ENCODE measurements at regions not wholly inside any gene's neighbourhood (a gene's known extent, or its start where the extent isn't known, plus 50 kb on each side); places are given as distances from the start of the nearest gene placed in this dataset. TPM values are rescaled to one million over a fixed set of nuclear protein-coding genes. Genes with fewer than 3 reads are reported as not detected.

GRCh38 chr18:37619964-37620363 is 54.4 kb upstream of the CELF4 start:
- DNase-seq (ENCODE audit: low spot score), result peak; percentile 39
- Mint-ChIP-seq H3K27ac (no peak overlapping the region), H3K27me3 (ENCODE audit: insufficient read depth, low read depth) (peaks cover 12% of the 10 kb centered on the region), H3K36me3 (no peaks in the 10 kb centered on the region), H3K4me3 (no peak overlapping the region), H3K9me3 (peaks cover 8% of the 10 kb centered on the region), H3K4me1 (peaks cover 20% of the 10 kb centered on the region)
- Histone ChIP-seq H3K79me2 (ENCODE audit: low read depth) (no peaks in the 10 kb centered on the region), H3F3A (ENCODE audit: low read depth) (peaks cover 10% of the 10 kb centered on the region), H2AFZ (replicated peaks) (no peak overlapping the region), H3K4me1 (peaks cover 14% of the 10 kb centered on the region), H4K20me1 (ENCODE audit: low read depth) (no peaks in the 10 kb centered on the region), H3K9ac (no peak overlapping the region), H3K36me3 (no peaks in the 10 kb centered on the region), H3K27me3 (no peaks in the 10 kb centered on the region), H3K4me3 (no peak overlapping the region), H3K9me3 (ENCODE audit: low read depth) (no peaks in the 10 kb centered on the region), H3K4me2 (peak overlapping the region; percentile 25), H3K27ac (peak overlapping the region; percentile 55)
- TF ChIP-seq CTCF (IDR thresholded peaks at IDR 0.05) (no peak), EZH2 (IDR thresholded peaks at IDR 0.05) (no peak), EZH2phosphoT487 (IDR thresholded peaks at IDR 0.05) (no peak)

- Mint-ChIP-seq H3K9me3 (peaks cover 5% of the 10 kb centered on the region), H3K4me1 (peaks cover 20% of the 10 kb centered on the region), H3K36me3 (no peaks in the 10 kb centered on the region), H3K27ac (no peak overlapping the region), H3K4me3 (no peak overlapping the region), H3K27me3 (ENCODE audit: insufficient read depth, low read depth) (peaks cover 10% of the 10 kb centered on the region)
- Histone ChIP-seq H3K4me2 (no peak overlapping the region), H3K9me3 (ENCODE audit: low read depth) (no peaks in the 10 kb centered on the region), H3K4me3 (no peak overlapping the region), H3K79me2 (ENCODE audit: low read depth) (no peaks in the 10 kb centered on the region), H3K36me3 (no peaks in the 10 kb centered on the region), H2AFZ (replicated peaks) (no peak overlapping the region), H3K4me1 (peaks cover 16% of the 10 kb centered on the region), H4K20me1 (ENCODE audit: low read depth) (no peaks in the 10 kb centered on the region), H3K9ac (no peak overlapping the region), H3K27me3 (no peaks in the 10 kb centered on the region), H3K27ac (no peak overlapping the region), H3F3A (ENCODE audit: low read depth) (peaks cover 10% of the 10 kb centered on the region)
- TF ChIP-seq EZH2 (IDR thresholded peaks at IDR 0.05) (no peak), CTCF (IDR thresholded peaks at IDR 0.05) (no peak), EZH2phosphoT487 (IDR thresholded peaks at IDR 0.05) (no peak)
- DNase-seq (ENCODE audit: low spot score), result no peak
Measured at GRCh38 chr18:37617623-37618022, 52.0 kb upstream of the CELF4 start.

MicroRNAs encoded in the stretch of these regions (microRNA counts, 767-probe panel; counts per million panel counts)
- 460 counts per million, percentile 90 among the panel's probes with 10 or more counts for microRNA hsa-miR-924

Small RNA genes in the stretch of these regions (microRNA-seq; reads per million reads assigned to microRNA genes)
- gene MIR4318 (not detected), gene MIR5583-1 (not detected), gene MIR5583-2 (not detected), gene MIR924 (not detected)

Small RNA genes in the stretch of these regions (small RNA-seq; reads per million reads assigned to genes)
- not detected for gene AC011712.1
- gene MIR4318, result not detected
- not detected for gene MIR5583-1
- not detected for gene RN7SKP182
- not detected for gene RNU6-1242P
- not detected for gene RNU6-706P
